HCT116 (cell line): ENCODE measurements at regions not wholly inside any gene's neighbourhood (a gene's known extent, or its start where the extent isn't known, plus 50 kb on each side); places are given as distances from the start of the nearest gene placed in this dataset.

Source experiments
- CEBPB ChIP-seq: IDR thresholded peaks from 2 replicates; pipeline ENCODE4 v1.6.1; 2012; ENCODE audit warnings: low read depth
- EZH2 ChIP-seq: fragments of 200-600 bp; sonication (generic); IDR thresholded peaks from 2 replicates; pipeline ENCODE4 v1.6.1; 2017; ENCODE audit warnings: antibody characterized with exemption, mixed run types
- EZH2phosphoT487 ChIP-seq: fragments of 200-600 bp; IDR thresholded peaks from 2 replicates; pipeline ENCODE4 v1.6.1; 2018; ENCODE audit warnings: antibody characterized with exemption, borderline replicate concordance
- FOSL1 ChIP-seq: IDR thresholded peaks from 2 replicates; pipeline ENCODE4 v1.6.1; 2012; ENCODE audit warnings: low read depth
- JUND ChIP-seq: IDR thresholded peaks from 2 replicates; pipeline ENCODE4 v1.6.1; 2012
- POLR2A ChIP-seq: IDR thresholded peaks from 2 replicates; pipeline ENCODE4 v1.7.0; 2011; ENCODE audit warnings: borderline replicate concordance; ENCODE audit not compliant: insufficient read depth, insufficient read length; ENCODE audit errors: extremely low read depth
- POLR2AphosphoS5 ChIP-seq: IDR thresholded peaks from 2 replicates; pipeline ENCODE4 v1.6.1; 2011; ENCODE audit warnings: mild to moderate bottlenecking, low read depth, low read length, moderate library complexity
- RAD21 ChIP-seq: IDR thresholded peaks from 2 replicates; pipeline ENCODE4 v1.6.1; 2012; ENCODE audit warnings: low read depth, mild to moderate bottlenecking
- SP1 ChIP-seq: IDR thresholded peaks from 2 replicates; pipeline ENCODE4 v1.6.1; 2012; ENCODE audit warnings: low read depth
- TCF7L2 ChIP-seq: IDR thresholded peaks from 2 replicates; pipeline ENCODE4 v1.7.0; 2011; ENCODE audit warnings: borderline replicate concordance, inconsistent platforms; ENCODE audit not compliant: insufficient read depth, insufficient read length; ENCODE audit errors: extremely low read depth
- YY1 ChIP-seq: IDR thresholded peaks from 2 replicates; pipeline ENCODE4 v1.6.1; 2011; ENCODE audit warnings: low read length, low read depth, moderate library complexity, mild to moderate bottlenecking; ENCODE audit not compliant: insufficient replicate concordance; ENCODE audit errors: extremely low read depth
- ZFX ChIP-seq: fragments of 450-650 bp; IDR thresholded peaks from 2 replicates; pipeline ENCODE4 v1.6.1; 2017
- TF ChIP-seq, protein P1 (sequence below), 3 experiments: fragments of 200-600 bp in 1 of 3; sonication (generic) in 1 of 3; IDR thresholded peaks in 2 of 3; conservative IDR thresholded peaks in 1 of 3; 2 replicates each; pipeline ENCODE4 v1.5.1; 2012 to 2017; ENCODE audit warnings: low read depth in 2 of 3, low read length in 2 of 3, antibody characterized with exemption in 1 of 3, borderline replicate concordance in 1 of 3, control low read depth in 1 of 3, mild to moderate bottlenecking in 1 of 3, mixed read lengths in 1 of 3, mixed run types in 1 of 3, moderate library complexity in 1 of 3; ENCODE audit not compliant: insufficient read depth in 1 of 3
- TF ChIP-seq, protein P2 (sequence below): IDR thresholded peaks from 2 replicates; pipeline ENCODE4 v1.6.1; 2012; ENCODE audit warnings: low read depth

DNA sequence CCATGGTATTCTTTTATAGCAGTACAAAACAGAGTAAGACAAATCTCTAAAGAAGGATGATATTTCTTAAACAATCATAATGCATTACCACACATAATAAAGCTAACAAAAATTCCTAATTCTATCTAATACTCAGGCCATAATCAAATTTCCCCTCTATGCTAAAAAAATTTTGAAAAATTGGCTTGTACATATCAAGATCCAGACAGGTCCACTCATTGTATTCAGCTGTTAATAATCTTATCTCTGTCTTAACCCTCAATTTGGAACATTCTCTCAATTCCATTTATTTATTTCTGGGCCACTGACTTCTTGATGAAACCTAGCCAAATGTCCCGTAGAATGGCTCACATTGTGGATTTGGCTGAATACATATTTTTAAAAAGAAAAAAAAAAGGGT is 59.1 kb upstream of the PAX3 start:
- TF ChIP-seq JUND, result no peak
- no peak for TF ChIP-seq TCF7L2
- no peak for TF ChIP-seq YY1
- no peak for TF ChIP-seq SP1
- TF ChIP-seq, protein P1, sequence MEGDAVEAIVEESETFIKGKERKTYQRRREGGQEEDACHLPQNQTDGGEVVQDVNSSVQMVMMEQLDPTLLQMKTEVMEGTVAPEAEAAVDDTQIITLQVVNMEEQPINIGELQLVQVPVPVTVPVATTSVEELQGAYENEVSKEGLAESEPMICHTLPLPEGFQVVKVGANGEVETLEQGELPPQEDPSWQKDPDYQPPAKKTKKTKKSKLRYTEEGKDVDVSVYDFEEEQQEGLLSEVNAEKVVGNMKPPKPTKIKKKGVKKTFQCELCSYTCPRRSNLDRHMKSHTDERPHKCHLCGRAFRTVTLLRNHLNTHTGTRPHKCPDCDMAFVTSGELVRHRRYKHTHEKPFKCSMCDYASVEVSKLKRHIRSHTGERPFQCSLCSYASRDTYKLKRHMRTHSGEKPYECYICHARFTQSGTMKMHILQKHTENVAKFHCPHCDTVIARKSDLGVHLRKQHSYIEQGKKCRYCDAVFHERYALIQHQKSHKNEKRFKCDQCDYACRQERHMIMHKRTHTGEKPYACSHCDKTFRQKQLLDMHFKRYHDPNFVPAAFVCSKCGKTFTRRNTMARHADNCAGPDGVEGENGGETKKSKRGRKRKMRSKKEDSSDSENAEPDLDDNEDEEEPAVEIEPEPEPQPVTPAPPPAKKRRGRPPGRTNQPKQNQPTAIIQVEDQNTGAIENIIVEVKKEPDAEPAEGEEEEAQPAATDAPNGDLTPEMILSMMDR (IDR thresholded peaks at IDR 0.05 in 2 of 3, conservative IDR thresholded peaks at IDR 0.05 in 1 of 3; ENCODE audit: borderline replicate concordance in 1 of 3, insufficient read depth in 1 of 3, low read depth in 2 of 3, low read length in 2 of 3), result no peak
- no peak for TF ChIP-seq CEBPB
- no peak for TF ChIP-seq EZH2
- no peak for TF ChIP-seq FOSL1
- TF ChIP-seq, protein P2, sequence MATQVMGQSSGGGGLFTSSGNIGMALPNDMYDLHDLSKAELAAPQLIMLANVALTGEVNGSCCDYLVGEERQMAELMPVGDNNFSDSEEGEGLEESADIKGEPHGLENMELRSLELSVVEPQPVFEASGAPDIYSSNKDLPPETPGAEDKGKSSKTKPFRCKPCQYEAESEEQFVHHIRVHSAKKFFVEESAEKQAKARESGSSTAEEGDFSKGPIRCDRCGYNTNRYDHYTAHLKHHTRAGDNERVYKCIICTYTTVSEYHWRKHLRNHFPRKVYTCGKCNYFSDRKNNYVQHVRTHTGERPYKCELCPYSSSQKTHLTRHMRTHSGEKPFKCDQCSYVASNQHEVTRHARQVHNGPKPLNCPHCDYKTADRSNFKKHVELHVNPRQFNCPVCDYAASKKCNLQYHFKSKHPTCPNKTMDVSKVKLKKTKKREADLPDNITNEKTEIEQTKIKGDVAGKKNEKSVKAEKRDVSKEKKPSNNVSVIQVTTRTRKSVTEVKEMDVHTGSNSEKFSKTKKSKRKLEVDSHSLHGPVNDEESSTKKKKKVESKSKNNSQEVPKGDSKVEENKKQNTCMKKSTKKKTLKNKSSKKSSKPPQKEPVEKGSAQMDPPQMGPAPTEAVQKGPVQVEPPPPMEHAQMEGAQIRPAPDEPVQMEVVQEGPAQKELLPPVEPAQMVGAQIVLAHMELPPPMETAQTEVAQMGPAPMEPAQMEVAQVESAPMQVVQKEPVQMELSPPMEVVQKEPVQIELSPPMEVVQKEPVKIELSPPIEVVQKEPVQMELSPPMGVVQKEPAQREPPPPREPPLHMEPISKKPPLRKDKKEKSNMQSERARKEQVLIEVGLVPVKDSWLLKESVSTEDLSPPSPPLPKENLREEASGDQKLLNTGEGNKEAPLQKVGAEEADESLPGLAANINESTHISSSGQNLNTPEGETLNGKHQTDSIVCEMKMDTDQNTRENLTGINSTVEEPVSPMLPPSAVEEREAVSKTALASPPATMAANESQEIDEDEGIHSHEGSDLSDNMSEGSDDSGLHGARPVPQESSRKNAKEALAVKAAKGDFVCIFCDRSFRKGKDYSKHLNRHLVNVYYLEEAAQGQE, result no peak
- TF ChIP-seq RAD21, result no peak
- no peak for TF ChIP-seq POLR2A
- TF ChIP-seq POLR2AphosphoS5, result no peak
- no peak for TF ChIP-seq ZFX
- no peak for TF ChIP-seq EZH2phosphoT487
